A673 (cell line): ENCODE measurements at regions not wholly inside any gene's neighbourhood (a gene's known extent, or its start where the extent isn't known, plus 50 kb on each side); places are given as distances from the start of the nearest gene placed in this dataset.

Experiments used
- BruUV-seq: library from RNA; stranded (reverse); fragments of 400-500 nt; replicated peaks from 2 replicates; lab custom pipeline; 2021; lab: Mats Ljungman, UMichigan
- CTCF ChIA-PET: fragments of 300-600 bp; sonication (Branson Sonifier 250); formaldehyde crosslinking; loops from one replicate; lab custom pipeline; 2022; ENCODE audit warnings: antibody characterized with exemption; lab: Charles Lee
- POLR2A ChIA-PET: fragments of 300-600 bp; sonication (Branson Sonifier 250); formaldehyde crosslinking; loops from one replicate; lab custom pipeline; 2022; ENCODE audit warnings: antibody characterized with exemption; ENCODE audit not compliant: low non-redundant PET; lab: Charles Lee
- DNase-seq: peaks from one replicate; pipeline ENCODE4 v3.0.0-alpha.2; 2015; ENCODE audit warnings: low spot score
- H3K27ac ChIP-seq: fragments of 200-600 bp; sonication (generic); 2 replicates; pipeline ENCODE4 v1.5.1; 2016; ENCODE audit warnings: mixed run types, low read depth, mild to moderate bottlenecking, mixed read lengths, antibody characterized with exemption, low read length; ENCODE audit not compliant: poor library complexity, severe bottlenecking
- H3K27me3 ChIP-seq: fragments of 200-600 bp; sonication (generic); replicated peaks from 2 replicates; pipeline ENCODE4 v1.6.1; 2017; ENCODE audit warnings: mixed run types, low read depth, mild to moderate bottlenecking, mixed read lengths, antibody characterized with exemption, low read length; ENCODE audit not compliant: insufficient read depth, poor library complexity
- H3K36me3 ChIP-seq: fragments of 200-600 bp; sonication (generic); 2 replicates; pipeline ENCODE4 v1.6.1; 2016; ENCODE audit warnings: mixed run types, mild to moderate bottlenecking, mixed read lengths, antibody characterized with exemption, low read length; ENCODE audit not compliant: insufficient read depth, poor library complexity, severe bottlenecking
- H3K4me1 ChIP-seq: fragments of 200-600 bp; sonication (generic); 2 replicates; pipeline ENCODE4 v1.6.1; 2017; ENCODE audit warnings: mixed run types, mild to moderate bottlenecking, mixed read lengths, antibody characterized with exemption, low read length; ENCODE audit not compliant: insufficient read depth, poor library complexity, severe bottlenecking
- H3K4me3 ChIP-seq: fragments of 200-600 bp; sonication (generic); 2 replicates; pipeline ENCODE4 v1.5.1; 2016; ENCODE audit warnings: low read depth, mixed run types, mild to moderate bottlenecking, mixed read lengths, low read length; ENCODE audit not compliant: poor library complexity, severe bottlenecking
- H3K9me3 ChIP-seq: fragments of 200-600 bp; sonication (generic); 2 replicates; pipeline ENCODE4 v1.6.1; 2016; ENCODE audit warnings: mixed run types, low read depth, mild to moderate bottlenecking, mixed read lengths, antibody characterized with exemption, low read length; ENCODE audit not compliant: poor library complexity, severe bottlenecking
- EZH2 ChIP-seq: fragments of 200-600 bp; sonication (generic); IDR thresholded peaks from 2 replicates; pipeline ENCODE4 v1.6.1; 2017; ENCODE audit warnings: borderline replicate concordance, low read depth, mild to moderate bottlenecking, mixed read lengths, antibody characterized with exemption, low read length; ENCODE audit not compliant: poor library complexity, severe bottlenecking
- intact Hi-C: fragments of 100-400 bp; cut with micrococcal nuclease; formaldehyde crosslinking; loops from one replicate; pipeline ENCODE4 v1.10.0; 2022; ENCODE audit not compliant: unreplicated experiment
- TF ChIP-seq, protein P1 (sequence below): fragments of 300-800, 200-600 bp; sonication (generic); conservative IDR thresholded peaks from 2 replicates; pipeline ENCODE4 v1.5.1; 2017; ENCODE audit warnings: low read depth, mild to moderate bottlenecking, antibody characterized with exemption, low read length, moderate library complexity, mixed read lengths

GRCh38 chr17:65283704-65284103 lies 146.5 kb downstream of the RGS9 start:
- no peak for DNase-seq
- ChIA-PET POLR2A (no interaction called here), CTCF (no interaction called here)
- no peaks in the 10 kb centered on the region for H3K9me3 ChIP-seq
- no peaks in the 10 kb centered on the region for H3K27me3 ChIP-seq
- no peak overlapping the region for H3K4me3 ChIP-seq
- no peak overlapping the region for H3K27ac ChIP-seq
- no peaks in the 10 kb centered on the region for H3K36me3 ChIP-seq
- no TSS peak for BruUV-seq
- H3K4me1 ChIP-seq: no peaks in the 10 kb centered on the region
- TF ChIP-seq EZH2: no peak
- TF ChIP-seq, protein P1, sequence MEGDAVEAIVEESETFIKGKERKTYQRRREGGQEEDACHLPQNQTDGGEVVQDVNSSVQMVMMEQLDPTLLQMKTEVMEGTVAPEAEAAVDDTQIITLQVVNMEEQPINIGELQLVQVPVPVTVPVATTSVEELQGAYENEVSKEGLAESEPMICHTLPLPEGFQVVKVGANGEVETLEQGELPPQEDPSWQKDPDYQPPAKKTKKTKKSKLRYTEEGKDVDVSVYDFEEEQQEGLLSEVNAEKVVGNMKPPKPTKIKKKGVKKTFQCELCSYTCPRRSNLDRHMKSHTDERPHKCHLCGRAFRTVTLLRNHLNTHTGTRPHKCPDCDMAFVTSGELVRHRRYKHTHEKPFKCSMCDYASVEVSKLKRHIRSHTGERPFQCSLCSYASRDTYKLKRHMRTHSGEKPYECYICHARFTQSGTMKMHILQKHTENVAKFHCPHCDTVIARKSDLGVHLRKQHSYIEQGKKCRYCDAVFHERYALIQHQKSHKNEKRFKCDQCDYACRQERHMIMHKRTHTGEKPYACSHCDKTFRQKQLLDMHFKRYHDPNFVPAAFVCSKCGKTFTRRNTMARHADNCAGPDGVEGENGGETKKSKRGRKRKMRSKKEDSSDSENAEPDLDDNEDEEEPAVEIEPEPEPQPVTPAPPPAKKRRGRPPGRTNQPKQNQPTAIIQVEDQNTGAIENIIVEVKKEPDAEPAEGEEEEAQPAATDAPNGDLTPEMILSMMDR: no peak
- intact Hi-C loops: no loop called here

GRCh38 chr17:65279456-65279855 lies 142.3 kb downstream of the RGS9 start:
- no peak overlapping the region for H3K4me3 ChIP-seq

DNA sequence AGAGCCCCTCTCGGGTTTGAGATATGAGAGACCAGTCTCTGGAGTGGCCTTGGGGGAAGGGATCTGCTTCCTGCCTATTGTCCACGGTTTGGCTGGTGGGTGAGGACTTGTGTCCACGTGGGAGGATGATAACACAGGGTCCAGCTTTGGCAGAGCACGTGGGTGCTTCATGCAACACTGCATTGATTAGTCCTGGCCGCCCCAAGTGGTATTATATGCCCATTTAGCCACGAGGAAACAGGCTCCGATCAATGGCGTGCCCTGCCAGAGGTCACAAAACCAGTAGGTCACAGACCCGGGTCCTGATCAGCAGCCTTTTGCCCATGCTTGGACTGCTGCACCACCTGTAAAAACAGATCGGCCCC lies 141.6 kb downstream of the RGS9 start:
- intact Hi-C loops: loop anchor here (5.0 kb wide), 2 partner anchors 278 to 708 kb away; no protein-coding TSS in a partner anchor
- H3K27me3 ChIP-seq: no peaks in the 10 kb centered on the region
- no peaks in the 10 kb centered on the region for H3K4me1 ChIP-seq
- H3K36me3 ChIP-seq: no peaks in the 10 kb centered on the region
- no peaks in the 10 kb centered on the region for H3K9me3 ChIP-seq
- TF ChIP-seq, protein P1: no peak
- no peak for TF ChIP-seq EZH2
- H3K27ac ChIP-seq: no peak overlapping the region
- no TSS peak for BruUV-seq
- POLR2A ChIA-PET: no interaction called here
- no peak overlapping the region for H3K4me3 ChIP-seq
- CTCF ChIA-PET: no interaction called here
- no peak for DNase-seq

More at GRCh38 chr17:65279456-65279855, 142.3 kb downstream of the RGS9 start:
- Histone ChIP-seq H3K27me3 (no peaks in the 10 kb centered on the region), H3K36me3 (no peaks in the 10 kb centered on the region), H3K9me3 (no peaks in the 10 kb centered on the region), H3K27ac (no peak overlapping the region), H3K4me1 (no peaks in the 10 kb centered on the region)
- BruUV-seq: no TSS peak
- TF ChIP-seq, protein P1: no peak
- no peak for TF ChIP-seq EZH2
- ChIA-PET CTCF (no interaction called here), POLR2A (no interaction called here)
- intact Hi-C loops: loop anchor here (5.0 kb wide), 2 partner anchors 278 to 708 kb away; no protein-coding TSS in a partner anchor
- no peak for DNase-seq
